ENCODE measurements at regions not wholly inside any gene's neighbourhood (a gene's known extent, or its start where the extent isn't known, plus 50 kb on each side); places are given as distances from the start of the nearest gene placed in this dataset.

DNA sequence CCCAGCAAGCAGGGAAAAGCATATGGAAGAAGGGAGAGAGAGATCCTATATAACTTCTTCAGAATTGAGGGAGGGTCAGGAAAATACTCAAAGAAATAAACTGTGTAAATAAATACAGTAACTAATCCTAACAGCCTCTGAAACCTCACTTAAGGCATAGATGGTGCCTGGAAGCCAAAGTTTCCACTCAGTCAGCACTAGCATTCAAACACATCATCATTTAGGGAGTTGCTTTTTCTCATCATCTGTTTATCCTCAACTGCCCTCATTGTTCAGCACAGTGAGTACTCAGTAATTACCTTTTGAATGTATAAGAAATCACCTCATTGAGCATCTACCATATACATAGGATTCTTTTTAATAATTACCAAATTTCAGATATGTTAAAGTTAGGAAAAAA, 262.9 kb downstream of the C1D start:
- POLR2A ChIA-PET: no interaction called here
- no peaks in the 10 kb centered on the region for H3K4me1 Mint-ChIP-seq (ENCODE audit: low read depth, unreplicated experiment)
- H3K27ac Mint-ChIP-seq (ENCODE audit: unreplicated experiment): no peak overlapping the region
- DNase-seq: no peak
- no peak overlapping the region for H3K4me3 Mint-ChIP-seq (ENCODE audit: unreplicated experiment)
- H3K4me1 ChIP-seq: no peaks in the 10 kb centered on the region
- H3K4me3 ChIP-seq (ENCODE audit: low read depth, low read length): no peak overlapping the region
- H3K9me3 Mint-ChIP-seq (ENCODE audit: unreplicated experiment): no peaks in the 10 kb centered on the region
- CTCF ChIA-PET: no interaction called here
- H3K36me3 Mint-ChIP-seq (ENCODE audit: insufficient read depth, unreplicated experiment): no peaks in the 10 kb centered on the region
- intact Hi-C loops (cut with micrococcal nuclease; ENCODE audit: unreplicated experiment): no loop called here
- TF ChIP-seq, protein P1, sequence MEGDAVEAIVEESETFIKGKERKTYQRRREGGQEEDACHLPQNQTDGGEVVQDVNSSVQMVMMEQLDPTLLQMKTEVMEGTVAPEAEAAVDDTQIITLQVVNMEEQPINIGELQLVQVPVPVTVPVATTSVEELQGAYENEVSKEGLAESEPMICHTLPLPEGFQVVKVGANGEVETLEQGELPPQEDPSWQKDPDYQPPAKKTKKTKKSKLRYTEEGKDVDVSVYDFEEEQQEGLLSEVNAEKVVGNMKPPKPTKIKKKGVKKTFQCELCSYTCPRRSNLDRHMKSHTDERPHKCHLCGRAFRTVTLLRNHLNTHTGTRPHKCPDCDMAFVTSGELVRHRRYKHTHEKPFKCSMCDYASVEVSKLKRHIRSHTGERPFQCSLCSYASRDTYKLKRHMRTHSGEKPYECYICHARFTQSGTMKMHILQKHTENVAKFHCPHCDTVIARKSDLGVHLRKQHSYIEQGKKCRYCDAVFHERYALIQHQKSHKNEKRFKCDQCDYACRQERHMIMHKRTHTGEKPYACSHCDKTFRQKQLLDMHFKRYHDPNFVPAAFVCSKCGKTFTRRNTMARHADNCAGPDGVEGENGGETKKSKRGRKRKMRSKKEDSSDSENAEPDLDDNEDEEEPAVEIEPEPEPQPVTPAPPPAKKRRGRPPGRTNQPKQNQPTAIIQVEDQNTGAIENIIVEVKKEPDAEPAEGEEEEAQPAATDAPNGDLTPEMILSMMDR (IDR thresholded peaks at IDR 0.05; ENCODE audit: insufficient read depth in 1 of 2, low read depth in 1 of 2, low read length in 1 of 2, severe bottlenecking in 1 of 2, unreplicated experiment in 1 of 2): no peak
- no peaks in the 10 kb centered on the region for H3K27me3 ChIP-seq (replicated peaks; ENCODE audit: control insufficient read depth, insufficient read depth, low read length)
- H3K36me3 ChIP-seq (ENCODE audit: control insufficient read depth, insufficient read depth, low read length): no peaks in the 10 kb centered on the region
- peaks cover 16% of the 10 kb centered on the region for H3K27me3 Mint-ChIP-seq (ENCODE audit: insufficient read depth, unreplicated experiment)
- BruUV-seq (replicated peaks): no TSS peak
- H3K9me3 ChIP-seq: 0 out of 2 replicates have a peak, but pooled peaks cover 3% of the 10 kb centered on the region

DNA sequence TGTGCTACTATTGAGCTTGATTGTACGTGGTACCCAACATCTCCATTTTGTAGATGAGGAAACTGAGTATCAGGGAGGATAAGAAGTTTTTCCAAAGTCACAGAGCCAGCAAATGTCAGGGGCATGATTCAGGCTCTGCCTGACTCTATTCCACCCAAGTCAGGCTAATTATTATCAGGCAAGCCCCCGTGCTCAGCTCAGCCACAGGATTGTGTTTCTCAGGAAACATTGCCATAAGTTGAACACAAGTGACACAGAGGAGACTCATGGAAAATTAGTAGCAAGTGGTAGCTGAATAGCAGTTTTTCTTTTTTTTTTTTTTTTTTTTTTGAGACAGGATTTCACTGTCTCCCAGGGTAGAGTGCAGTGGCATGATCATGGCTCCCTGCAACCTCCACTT, 260.5 kb downstream of the C1D start:
- ChIA-PET CTCF (no interaction called here), POLR2A (no interaction called here)
- Histone ChIP-seq H3K27me3 (replicated peaks; ENCODE audit: control insufficient read depth, insufficient read depth, low read length) (no peaks in the 10 kb centered on the region), H3K36me3 (ENCODE audit: control insufficient read depth, insufficient read depth, low read length) (no peaks in the 10 kb centered on the region), H3K4me3 (ENCODE audit: low read depth, low read length) (no peak overlapping the region), H3K4me1 (no peaks in the 10 kb centered on the region), H3K9me3 (peaks cover 3% of the 10 kb centered on the region; the same call in 1 of the 2 replicates)
- Mint-ChIP-seq H3K9me3 (ENCODE audit: unreplicated experiment) (no peaks in the 10 kb centered on the region), H3K36me3 (ENCODE audit: insufficient read depth, unreplicated experiment) (no peaks in the 10 kb centered on the region), H3K27me3 (ENCODE audit: insufficient read depth, unreplicated experiment) (peaks cover 5% of the 10 kb centered on the region), H3K4me1 (ENCODE audit: low read depth, unreplicated experiment) (no peaks in the 10 kb centered on the region), H3K27ac (ENCODE audit: unreplicated experiment) (no peak overlapping the region), H3K4me3 (ENCODE audit: unreplicated experiment) (no peak overlapping the region)
- no peak for DNase-seq
- BruUV-seq (replicated peaks): no TSS peak
- intact Hi-C loops (cut with micrococcal nuclease; ENCODE audit: unreplicated experiment): no loop called here
- TF ChIP-seq, protein P1 (IDR thresholded peaks at IDR 0.05; ENCODE audit: insufficient read depth in 1 of 2, low read depth in 1 of 2, low read length in 1 of 2, severe bottlenecking in 1 of 2, unreplicated experiment in 1 of 2): no peak

DNA sequence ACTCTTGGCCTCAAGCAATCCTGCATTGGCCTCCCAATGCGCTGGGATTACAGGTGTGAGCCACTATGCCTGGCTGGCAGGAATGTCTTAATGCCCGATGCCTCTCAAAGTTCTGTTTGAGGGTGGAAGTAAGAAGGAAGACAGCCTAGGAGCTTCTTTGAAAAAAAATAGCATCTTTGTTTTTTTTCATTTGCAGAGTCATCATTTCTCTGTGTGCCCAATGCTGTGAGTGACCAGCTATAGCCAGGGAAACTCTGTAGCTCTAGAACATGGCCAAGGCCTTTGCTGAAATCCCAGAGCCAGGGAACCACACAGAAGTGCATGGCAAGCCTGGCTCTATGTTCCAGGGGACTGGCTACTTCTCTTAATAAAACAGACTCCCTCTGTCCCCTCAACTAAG, 260.0 kb downstream of the C1D start:
- BruUV-seq (replicated peaks): no TSS peak
- Histone ChIP-seq H3K27me3 (replicated peaks; ENCODE audit: control insufficient read depth, insufficient read depth, low read length) (no peaks in the 10 kb centered on the region), H3K36me3 (ENCODE audit: control insufficient read depth, insufficient read depth, low read length) (no peaks in the 10 kb centered on the region), H3K4me3 (ENCODE audit: low read depth, low read length) (no peak overlapping the region), H3K9me3 (peaks cover 3% of the 10 kb centered on the region; the same call in 1 of the 2 replicates), H3K4me1 (no peaks in the 10 kb centered on the region)
- CTCF ChIA-PET: no interaction called here
- POLR2A ChIA-PET: no interaction called here
- peaks cover 4% of the 10 kb centered on the region for H3K9me3 Mint-ChIP-seq (ENCODE audit: unreplicated experiment)
- intact Hi-C loops (cut with micrococcal nuclease; ENCODE audit: unreplicated experiment): no loop called here
- H3K27ac Mint-ChIP-seq (ENCODE audit: unreplicated experiment): no peak overlapping the region
- peaks cover 7% of the 10 kb centered on the region for H3K27me3 Mint-ChIP-seq (ENCODE audit: insufficient read depth, unreplicated experiment)
- no peaks in the 10 kb centered on the region for H3K4me1 Mint-ChIP-seq (ENCODE audit: low read depth, unreplicated experiment)
- no peaks in the 10 kb centered on the region for H3K36me3 Mint-ChIP-seq (ENCODE audit: insufficient read depth, unreplicated experiment)
- DNase-seq: no peak
- TF ChIP-seq, protein P1 (IDR thresholded peaks at IDR 0.05; ENCODE audit: insufficient read depth in 1 of 2, low read depth in 1 of 2, low read length in 1 of 2, severe bottlenecking in 1 of 2, unreplicated experiment in 1 of 2): no peak
- H3K4me3 Mint-ChIP-seq (ENCODE audit: unreplicated experiment): no peak overlapping the region
